ENCODE measurements at regions not wholly inside any gene's neighbourhood (a gene's known extent, or its start where the extent isn't known, plus 50 kb on each side); places are given as distances from the start of the nearest gene placed in this dataset.

DNA sequence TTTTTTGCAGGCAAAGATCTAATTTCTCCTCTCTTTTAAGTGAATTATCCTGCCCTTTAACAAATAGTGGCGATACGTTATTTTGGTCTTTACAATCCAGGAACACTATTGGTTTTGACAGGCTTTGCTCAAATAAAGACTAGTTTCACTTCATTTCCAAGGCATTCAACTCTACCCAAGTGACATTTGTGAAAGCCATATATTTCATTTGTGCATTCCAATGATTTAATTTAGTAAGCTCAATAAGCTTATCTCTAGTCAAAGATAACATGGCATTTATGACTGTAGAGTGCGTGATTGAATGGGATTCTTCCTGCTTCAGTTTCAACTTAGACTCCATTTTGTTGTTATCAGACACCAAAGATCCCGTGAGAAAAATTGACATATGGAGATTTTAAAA is 959.8 kb downstream of the ADGRL3 start:
- H3K27me3 Mint-ChIP-seq (ENCODE audit: low read depth in 3 of 3), result peaks cover 0 to 2% (median 0%) of the 10 kb centered on the region in 3 donors
- H3K27ac Mint-ChIP-seq, result no peak overlapping the region
- peaks cover 0 to 5% (median 0%) of the 10 kb centered on the region in 3 donors for H3K36me3 Mint-ChIP-seq
- peaks cover 7 to 67% (median 24%) of the 10 kb centered on the region in 6 donors for H3K9me3 Mint-ChIP-seq
- no peak overlapping the region for H3K4me3 Mint-ChIP-seq
- H3K4me1 Mint-ChIP-seq, result no peaks in the 10 kb centered on the region
- no peak for DNase-seq

DNA sequence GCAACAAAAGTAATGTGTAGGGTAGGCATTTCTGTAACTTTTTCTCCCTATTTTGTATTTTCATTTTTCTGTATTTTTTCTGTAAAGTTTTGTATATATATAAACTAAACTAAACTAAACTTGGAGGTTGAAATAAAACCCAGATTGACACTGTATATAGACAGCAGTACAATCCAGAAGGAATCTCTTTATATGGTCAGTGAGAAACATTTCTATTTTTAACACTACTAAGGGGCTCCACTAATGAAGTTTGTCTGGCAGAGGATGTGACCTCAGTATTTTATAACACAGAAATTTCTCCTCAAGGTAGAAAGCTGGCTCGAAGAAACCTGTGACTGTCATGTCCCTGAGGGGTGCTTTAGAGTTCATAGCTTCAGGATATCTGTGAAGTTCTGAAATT is 959.2 kb downstream of the ADGRL3 start:
- Mint-ChIP-seq H3K27me3 (ENCODE audit: low read depth in 3 of 3) (peaks cover 0 to 2% (median 0%) of the 10 kb centered on the region in 3 donors), H3K4me3 (no peak overlapping the region), H3K36me3 (peaks cover 0 to 5% (median 0%) of the 10 kb centered on the region in 3 donors), H3K4me1 (no peaks in the 10 kb centered on the region), H3K27ac (no peak overlapping the region), H3K9me3 (peaks cover 7 to 67% (median 24%) of the 10 kb centered on the region in 6 donors)
- DNase-seq, result no peak

GRCh38 chr4:62156205-62156604 is 956.1 kb downstream of the ADGRL3 start:
- no peak overlapping the region for H3K27ac Mint-ChIP-seq
- DNase-seq, result no peak
- no peak overlapping the region for H3K4me3 Mint-ChIP-seq
- peaks cover 0 to 2% (median 0%) of the 10 kb centered on the region in 3 donors for H3K27me3 Mint-ChIP-seq (ENCODE audit: low read depth in 3 of 3)
- H3K9me3 Mint-ChIP-seq, result peaks cover 12 to 66% (median 37%) of the 10 kb centered on the region in 6 donors
- no peaks in the 10 kb centered on the region for H3K4me1 Mint-ChIP-seq
- peaks cover 0 to 12% (median 0%) of the 10 kb centered on the region in 3 donors for H3K36me3 Mint-ChIP-seq

DNA sequence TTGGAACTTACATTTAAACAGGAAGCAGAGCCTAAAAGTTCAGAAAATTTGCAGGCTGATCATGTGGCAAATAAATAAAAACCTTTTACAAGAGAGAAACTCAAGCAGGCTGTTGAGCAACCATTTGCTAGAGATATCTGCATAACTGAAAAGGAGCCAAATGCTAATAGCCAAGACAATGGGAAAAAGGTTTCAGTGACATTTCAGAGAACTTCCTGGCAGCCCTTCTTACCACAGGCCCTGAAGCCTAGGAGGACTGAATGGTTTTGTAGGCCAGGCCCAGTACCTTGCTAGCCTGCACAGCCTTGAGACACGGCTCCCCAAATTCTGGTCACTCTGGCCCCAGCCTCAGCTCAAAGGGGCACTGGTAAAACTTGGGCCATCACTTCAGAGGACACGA is 945.1 kb downstream of the ADGRL3 start:
- Mint-ChIP-seq H3K9me3 (peaks cover 19 to 60% (median 38%) of the 10 kb centered on the region in 6 donors), H3K27me3 (ENCODE audit: low read depth in 3 of 3) (peaks cover 0 to 1% (median 0%) of the 10 kb centered on the region in 3 donors), H3K36me3 (peaks cover 0 to 6% (median 0%) of the 10 kb centered on the region in 3 donors), H3K4me1 (no peaks in the 10 kb centered on the region), H3K4me3 (no peak overlapping the region), H3K27ac (no peak overlapping the region)
- DNase-seq, result no peak

DNA sequence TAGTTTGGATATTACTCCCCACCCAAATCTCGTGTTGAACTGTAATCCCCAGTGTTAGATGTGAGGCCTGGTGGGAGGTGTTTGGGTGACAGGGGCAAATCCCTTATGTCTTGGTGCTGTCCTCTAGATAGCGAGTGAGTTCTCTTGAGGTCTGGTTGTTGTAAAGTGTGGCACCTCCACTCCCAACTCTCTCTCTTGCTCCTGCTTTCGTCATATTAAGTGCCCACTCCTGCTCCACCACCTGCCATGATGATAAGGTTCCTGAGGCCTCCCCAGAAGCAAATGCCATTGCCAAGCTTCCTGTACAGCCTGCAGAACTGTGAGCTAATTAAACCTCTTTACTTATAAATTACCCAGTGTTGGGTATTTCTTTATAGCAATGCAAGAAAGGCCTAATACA is 944.3 kb downstream of the ADGRL3 start:
- DNase-seq, result no peak
- Mint-ChIP-seq H3K9me3 (peaks cover 17 to 54% (median 32%) of the 10 kb centered on the region in 6 donors), H3K36me3 (peaks cover 0 to 6% (median 0%) of the 10 kb centered on the region in 3 donors), H3K27ac (no peak overlapping the region), H3K4me1 (no peaks in the 10 kb centered on the region), H3K27me3 (ENCODE audit: low read depth in 3 of 3) (peaks cover 0 to 1% (median 0%) of the 10 kb centered on the region in 3 donors), H3K4me3 (no peak overlapping the region)

DNA sequence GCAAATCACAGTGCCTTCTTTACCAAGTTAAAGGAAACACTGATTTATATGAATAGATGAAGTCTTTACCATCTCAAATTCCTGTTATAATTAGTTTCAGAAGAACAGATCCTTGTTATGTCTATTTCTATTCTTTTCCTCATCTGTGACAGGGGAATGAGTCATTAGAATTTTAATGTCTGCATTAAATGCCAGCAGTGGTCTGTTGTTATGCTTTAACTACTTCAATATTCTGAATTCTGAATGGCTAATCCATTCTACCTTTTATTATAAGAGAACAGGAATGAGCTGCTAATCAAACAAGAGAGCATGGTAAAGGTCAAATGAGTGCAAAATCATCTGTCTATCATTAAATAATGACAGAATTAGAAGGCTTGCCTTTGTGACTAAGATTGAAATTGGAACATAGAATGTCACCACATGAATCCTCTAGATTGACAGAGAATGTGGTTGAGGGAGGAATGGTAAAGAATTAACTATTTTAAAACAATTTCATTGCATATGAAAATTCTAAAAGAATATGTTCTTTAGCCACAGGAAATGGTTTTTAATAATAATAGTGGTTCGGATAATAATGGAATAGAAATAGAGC is 935.5 kb downstream of the ADGRL3 start:
- no peak overlapping the region for H3K27ac Mint-ChIP-seq
- no peak overlapping the region for H3K4me3 Mint-ChIP-seq
- peaks cover 0 to 3% (median 0%) of the 10 kb centered on the region in 3 donors for H3K36me3 Mint-ChIP-seq
- no peaks in the 10 kb centered on the region for H3K4me1 Mint-ChIP-seq
- DNase-seq, result no peak
- peaks cover 20 to 52% (median 36%) of the 10 kb centered on the region in 6 donors for H3K9me3 Mint-ChIP-seq
- H3K27me3 Mint-ChIP-seq (ENCODE audit: low read depth in 3 of 3), result no peaks in the 10 kb centered on the region

GRCh38 chr4:62133977-62134376 is 933.9 kb downstream of the ADGRL3 start:
- no peaks in the 10 kb centered on the region for H3K36me3 Mint-ChIP-seq
- H3K4me3 Mint-ChIP-seq, result no peak overlapping the region
- no peaks in the 10 kb centered on the region for H3K4me1 Mint-ChIP-seq
- H3K27me3 Mint-ChIP-seq (ENCODE audit: low read depth in 3 of 3), result no peaks in the 10 kb centered on the region
- no peak overlapping the region for H3K27ac Mint-ChIP-seq
- no peak for DNase-seq
- H3K9me3 Mint-ChIP-seq, result peaks cover 13 to 56% (median 36%) of the 10 kb centered on the region in 6 donors

GRCh38 chr4:62133101-62133897 is 933.2 kb downstream of the ADGRL3 start:
- H3K27ac Mint-ChIP-seq, result no peak overlapping the region
- H3K4me1 Mint-ChIP-seq, result no peaks in the 10 kb centered on the region
- H3K4me3 Mint-ChIP-seq, result no peak overlapping the region

GRCh38 chr4:62131049-62131448 is 930.9 kb downstream of the ADGRL3 start:
- Mint-ChIP-seq H3K4me3 (no peak overlapping the region), H3K36me3 (no peaks in the 10 kb centered on the region), H3K4me1 (no peaks in the 10 kb centered on the region), H3K9me3 (peaks cover 8 to 54% (median 31%) of the 10 kb centered on the region in 6 donors), H3K27ac (no peak overlapping the region), H3K27me3 (ENCODE audit: low read depth in 3 of 3) (peaks cover 0 to 3% (median 0%) of the 10 kb centered on the region in 3 donors)
- DNase-seq, result no peak

More at GRCh38 chr4:62133101-62133897, 933.2 kb downstream of the ADGRL3 start:
- no peaks in the 10 kb centered on the region for H3K27me3 Mint-ChIP-seq (ENCODE audit: low read depth in 3 of 3)
- no peaks in the 10 kb centered on the region for H3K36me3 Mint-ChIP-seq
- H3K9me3 Mint-ChIP-seq, result peaks cover 8 to 50% (median 34%) of the 10 kb centered on the region in 6 donors
- DNase-seq, result no peak

GRCh38 chr4:62130637-62131036 is 930.5 kb downstream of the ADGRL3 start:
- H3K4me3 Mint-ChIP-seq, result no peak overlapping the region
- H3K27me3 Mint-ChIP-seq (ENCODE audit: low read depth in 3 of 3), result peaks cover 0 to 3% (median 0%) of the 10 kb centered on the region in 3 donors
- H3K4me1 Mint-ChIP-seq, result no peaks in the 10 kb centered on the region
- DNase-seq, result no peak
- H3K27ac Mint-ChIP-seq, result no peak overlapping the region
- peaks cover 8 to 55% (median 32%) of the 10 kb centered on the region in 6 donors for H3K9me3 Mint-ChIP-seq
- H3K36me3 Mint-ChIP-seq, result no peaks in the 10 kb centered on the region

DNA sequence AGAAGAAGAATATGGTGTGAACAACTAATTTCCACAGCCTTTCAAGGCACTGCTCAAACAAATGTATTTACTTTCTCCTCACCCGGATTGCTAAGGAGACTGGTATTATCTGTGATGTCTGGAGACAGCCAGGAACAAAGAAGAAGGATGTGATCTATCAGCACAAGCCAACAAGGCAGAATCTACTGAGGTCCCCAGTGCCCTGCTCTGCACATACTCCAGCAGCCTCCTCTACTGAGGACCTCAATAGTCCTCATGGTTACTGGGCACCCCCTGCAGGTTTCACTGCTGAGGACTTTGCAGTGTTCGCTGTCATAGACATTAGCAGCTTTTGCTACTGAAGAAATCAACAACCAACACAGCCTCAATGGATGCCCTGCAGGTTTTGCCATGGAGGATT is 930.1 kb downstream of the ADGRL3 start:
- H3K4me1 Mint-ChIP-seq, result no peaks in the 10 kb centered on the region

More for the DNA sequence above, 930.1 kb downstream of the ADGRL3 start:
- H3K4me3 Mint-ChIP-seq, result no peak overlapping the region
- DNase-seq, result no peak
- peaks cover 8 to 58% (median 32%) of the 10 kb centered on the region in 6 donors for H3K9me3 Mint-ChIP-seq
- no peaks in the 10 kb centered on the region for H3K36me3 Mint-ChIP-seq
- H3K27me3 Mint-ChIP-seq (ENCODE audit: low read depth in 3 of 3), result peaks cover 0 to 3% (median 0%) of the 10 kb centered on the region in 3 donors
- H3K27ac Mint-ChIP-seq, result no peak overlapping the region
